Neural progenitor cell (in vitro differentiated cells): ENCODE measurements at regions not wholly inside any gene's neighbourhood (a gene's known extent, or its start where the extent isn't known, plus 50 kb on each side); places are given as distances from the start of the nearest gene placed in this dataset.

Experiments used
- EZH2 ChIP-seq: fragments of 200-600 bp; sonication (generic); IDR thresholded peaks from 2 replicates; pipeline ENCODE4 v1.6.1; 2017; ENCODE audit warnings: antibody characterized with exemption, mild to moderate bottlenecking, moderate library complexity
- EZH2phosphoT487 ChIP-seq: fragments of 200-600 bp; sonication (generic); IDR thresholded peaks from 2 replicates; pipeline ENCODE4 v1.6.1; 2017; ENCODE audit warnings: antibody characterized with exemption
- TF ChIP-seq, protein P1 (sequence below): fragments of 200-600 bp; sonication (generic); IDR thresholded peaks from 2 replicates; pipeline ENCODE4 v1.5.1; 2017; ENCODE audit warnings: antibody characterized with exemption, mild to moderate bottlenecking

DNA sequence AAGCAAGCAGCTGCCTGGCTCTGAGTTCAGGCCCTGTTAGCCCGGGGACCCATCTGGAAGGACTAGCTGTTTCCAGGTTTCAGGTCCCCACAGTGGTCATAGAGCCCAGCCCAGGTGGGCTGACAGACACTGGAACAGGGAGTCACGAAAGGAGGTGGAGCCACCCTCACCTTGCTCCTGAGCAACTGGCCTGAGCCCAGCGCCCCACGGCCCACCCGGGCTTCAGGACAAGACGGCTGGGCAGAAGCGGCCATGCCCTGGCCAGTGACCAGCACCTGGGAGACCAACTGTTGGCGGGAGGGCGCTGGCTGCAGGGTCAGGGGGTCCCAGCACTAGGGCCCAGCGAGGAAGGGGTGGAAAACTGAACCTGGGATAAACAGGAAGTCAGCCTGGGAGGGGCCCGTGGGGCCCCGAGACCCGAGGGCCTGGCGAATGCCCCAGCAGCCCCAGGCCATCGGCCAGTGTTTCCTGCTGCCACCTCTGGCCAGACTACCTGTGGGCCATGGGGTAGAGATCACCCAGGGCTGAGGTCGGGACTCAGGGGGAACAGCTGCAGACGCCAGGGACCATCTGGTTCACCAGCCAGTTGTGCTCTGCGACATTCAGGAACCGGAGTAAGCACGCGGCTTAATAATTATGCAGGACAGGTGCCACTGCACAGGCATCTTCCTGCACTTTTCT is 282.1 kb upstream of the PPP2R2D start:
- TF ChIP-seq, protein P1, sequence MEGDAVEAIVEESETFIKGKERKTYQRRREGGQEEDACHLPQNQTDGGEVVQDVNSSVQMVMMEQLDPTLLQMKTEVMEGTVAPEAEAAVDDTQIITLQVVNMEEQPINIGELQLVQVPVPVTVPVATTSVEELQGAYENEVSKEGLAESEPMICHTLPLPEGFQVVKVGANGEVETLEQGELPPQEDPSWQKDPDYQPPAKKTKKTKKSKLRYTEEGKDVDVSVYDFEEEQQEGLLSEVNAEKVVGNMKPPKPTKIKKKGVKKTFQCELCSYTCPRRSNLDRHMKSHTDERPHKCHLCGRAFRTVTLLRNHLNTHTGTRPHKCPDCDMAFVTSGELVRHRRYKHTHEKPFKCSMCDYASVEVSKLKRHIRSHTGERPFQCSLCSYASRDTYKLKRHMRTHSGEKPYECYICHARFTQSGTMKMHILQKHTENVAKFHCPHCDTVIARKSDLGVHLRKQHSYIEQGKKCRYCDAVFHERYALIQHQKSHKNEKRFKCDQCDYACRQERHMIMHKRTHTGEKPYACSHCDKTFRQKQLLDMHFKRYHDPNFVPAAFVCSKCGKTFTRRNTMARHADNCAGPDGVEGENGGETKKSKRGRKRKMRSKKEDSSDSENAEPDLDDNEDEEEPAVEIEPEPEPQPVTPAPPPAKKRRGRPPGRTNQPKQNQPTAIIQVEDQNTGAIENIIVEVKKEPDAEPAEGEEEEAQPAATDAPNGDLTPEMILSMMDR: no peak
- no peak for TF ChIP-seq EZH2phosphoT487
- no peak for TF ChIP-seq EZH2
